Iris pigment epithelial cell (primary cell): ENCODE measurements at regions not wholly inside any gene's neighbourhood (a gene's known extent, or its start where the extent isn't known, plus 50 kb on each side); places are given as distances from the start of the nearest gene placed in this dataset.

Source experiments
- DNase-seq: peaks from one replicate; pipeline ENCODE4 v3.0.0-alpha.2; 2011; ENCODE audit warnings: low read depth

DNA sequence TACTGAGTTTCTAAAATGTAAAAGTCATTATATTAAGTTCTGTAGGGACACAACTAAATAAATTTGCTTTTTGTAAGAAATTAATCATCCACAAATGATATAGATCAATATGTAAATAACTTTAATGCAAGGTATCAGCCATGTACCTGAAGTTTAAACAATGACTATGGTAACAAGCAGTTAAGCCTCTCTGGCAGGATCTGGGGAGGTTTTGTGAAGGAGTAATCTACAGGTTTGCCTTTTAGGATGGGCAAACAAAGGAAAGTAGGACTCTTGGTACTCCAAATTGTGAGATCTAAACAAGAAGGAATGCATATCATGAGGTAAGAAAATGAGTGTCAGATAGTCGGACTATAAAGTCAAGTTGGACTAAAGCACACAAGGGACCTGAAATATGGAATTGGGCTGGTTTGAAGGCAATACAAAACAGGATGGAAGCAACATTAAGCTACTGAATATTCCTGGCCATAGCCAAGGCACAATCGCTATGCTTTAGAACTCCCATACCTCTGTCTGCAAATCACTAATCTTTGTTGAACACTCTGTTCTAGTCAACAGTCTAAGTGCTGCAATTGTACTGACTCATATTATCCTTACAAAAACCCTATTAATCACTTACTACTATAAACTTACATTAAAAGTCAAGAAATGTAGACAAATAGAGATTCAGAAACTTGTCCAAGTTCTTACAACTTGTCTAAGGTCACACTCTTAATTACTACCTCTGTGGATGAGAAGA is 412.8 kb downstream of the DIPK2A start:
- peak; percentile 22 for DNase-seq

- DNase-seq = peak; percentile 35
These were observed 419.2 kb downstream of the DIPK2A start for GRCh38 chr3:144390786-144391185.

GRCh38 chr3:144391236-144391635 is 419.6 kb downstream of the DIPK2A start:
- peak; percentile 3 for DNase-seq

DNA sequence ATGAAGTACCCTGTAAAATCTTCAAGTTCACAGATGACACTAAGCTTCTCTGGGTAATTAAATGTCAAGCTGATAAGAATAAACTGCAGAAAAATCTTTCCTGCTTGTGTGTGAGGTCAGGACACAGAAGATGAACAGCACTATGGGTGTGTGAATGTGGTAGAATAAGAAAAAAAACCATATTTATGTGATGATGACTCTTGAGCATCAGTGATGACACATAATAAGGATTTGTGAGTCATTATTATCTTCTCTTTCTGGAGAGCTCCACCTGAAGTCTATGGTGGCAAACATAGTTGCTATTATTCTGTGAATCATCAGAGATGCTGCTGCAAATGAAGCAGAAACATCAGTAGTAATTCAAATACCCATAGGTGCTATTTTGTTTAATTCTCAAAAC is 422.4 kb downstream of the DIPK2A start:
- DNase-seq = peak; percentile 34

DNA sequence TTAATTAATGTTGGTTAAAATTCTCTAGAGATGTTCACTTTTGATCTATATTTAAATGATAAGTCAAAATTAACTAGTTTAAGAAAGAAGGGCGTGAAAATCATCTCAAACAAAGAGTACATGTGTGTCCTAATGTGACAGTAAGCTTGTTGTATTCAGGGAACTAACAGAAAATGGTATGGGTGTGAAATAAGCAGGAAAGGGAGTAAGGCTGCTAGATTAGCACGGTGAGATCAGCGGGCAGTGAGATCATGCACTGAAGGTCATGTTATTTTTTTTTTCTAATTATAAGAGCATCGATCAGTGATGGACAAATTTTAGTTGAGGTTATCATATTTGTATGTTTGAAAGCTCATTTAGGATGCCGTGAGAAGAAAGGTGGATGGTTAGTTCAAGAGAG is 430.8 kb downstream of the DIPK2A start:
- no peak for DNase-seq

DNA sequence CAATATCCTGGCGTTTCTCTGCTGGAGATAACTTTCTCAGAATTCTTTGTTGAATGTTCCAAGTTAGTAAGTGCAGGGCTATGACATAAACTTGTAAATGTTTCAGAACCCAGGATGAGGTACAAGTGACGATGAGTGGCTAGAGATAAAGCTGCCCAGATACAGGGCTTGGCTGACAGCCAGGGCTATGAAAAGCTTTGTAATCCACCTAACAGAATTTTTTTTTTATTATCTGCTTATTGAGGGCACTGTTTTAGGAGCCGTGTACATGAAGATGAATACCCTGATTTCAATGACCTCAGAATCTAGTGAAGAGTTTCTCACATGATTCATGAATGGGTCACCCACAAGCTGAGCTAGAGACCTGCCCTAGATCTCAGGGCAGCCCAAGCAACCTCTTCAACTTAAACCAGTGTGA is 431.4 kb downstream of the DIPK2A start:
- DNase-seq = peak; percentile 35

DNA sequence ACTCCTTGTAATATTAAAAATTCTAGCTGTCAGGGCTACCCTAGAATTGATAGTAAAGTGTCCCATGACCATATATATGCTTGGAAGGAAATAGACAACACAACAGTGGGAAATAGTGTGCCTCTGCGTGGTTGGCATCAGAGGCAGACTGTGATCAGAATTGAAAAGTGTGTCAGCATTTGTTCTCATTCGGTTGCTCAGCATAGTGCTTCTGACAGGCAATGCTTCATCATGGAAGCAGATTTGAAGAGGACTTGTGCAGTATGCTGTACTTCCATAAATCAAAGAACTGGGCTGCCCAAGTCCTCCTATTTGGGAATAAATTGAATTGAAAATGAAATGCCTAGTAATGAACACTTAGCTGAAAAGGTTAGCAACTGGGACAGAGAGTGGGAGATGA is 435.7 kb downstream of the DIPK2A start:
- DNase-seq = no peak

DNA sequence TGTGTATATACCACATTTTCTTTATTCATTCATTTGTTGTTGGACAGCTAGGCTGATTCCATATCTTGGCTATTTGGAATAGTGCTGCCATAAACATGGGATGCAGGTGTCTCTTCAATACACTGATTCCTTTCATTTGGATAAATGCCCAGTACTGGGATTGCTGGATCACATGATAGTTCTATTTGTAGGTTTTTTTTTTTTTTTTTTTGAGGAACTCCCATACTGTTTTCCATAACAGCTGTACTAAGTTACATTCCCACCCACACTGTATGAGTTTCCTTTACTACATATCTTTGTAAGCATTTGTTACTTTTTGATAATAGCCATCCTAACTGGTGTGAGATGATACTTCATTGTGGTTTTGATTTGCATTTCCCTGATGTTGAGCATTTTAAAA is 437.7 kb downstream of the DIPK2A start:
- no peak for DNase-seq

DNA sequence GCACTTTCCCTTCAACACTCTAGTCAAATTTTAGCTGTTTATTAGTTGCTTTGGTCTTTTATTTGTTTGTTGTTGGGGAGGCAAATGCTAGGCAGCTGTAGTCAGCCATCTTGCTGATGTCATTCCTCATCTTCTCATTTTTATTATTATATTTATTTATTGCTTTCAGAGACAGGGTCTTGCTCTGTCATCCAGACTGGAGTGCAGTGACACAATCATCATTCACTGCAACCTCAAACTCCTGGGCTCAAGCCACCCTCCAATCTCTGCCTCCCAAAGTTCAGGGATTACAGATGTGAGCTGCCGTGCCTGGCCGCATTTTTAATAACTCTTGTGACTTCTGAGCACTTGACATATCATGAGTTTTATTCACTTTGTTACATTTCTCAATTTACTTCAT is 441.4 kb downstream of the DIPK2A start:
- DNase-seq = no peak

- no peak for DNase-seq
These were observed 443.9 kb downstream of the DIPK2A start for GRCh38 chr3:144415492-144415891.

GRCh38 chr3:144424606-144425005 is 453.0 kb downstream of the DIPK2A start:
- no peak for DNase-seq

DNA sequence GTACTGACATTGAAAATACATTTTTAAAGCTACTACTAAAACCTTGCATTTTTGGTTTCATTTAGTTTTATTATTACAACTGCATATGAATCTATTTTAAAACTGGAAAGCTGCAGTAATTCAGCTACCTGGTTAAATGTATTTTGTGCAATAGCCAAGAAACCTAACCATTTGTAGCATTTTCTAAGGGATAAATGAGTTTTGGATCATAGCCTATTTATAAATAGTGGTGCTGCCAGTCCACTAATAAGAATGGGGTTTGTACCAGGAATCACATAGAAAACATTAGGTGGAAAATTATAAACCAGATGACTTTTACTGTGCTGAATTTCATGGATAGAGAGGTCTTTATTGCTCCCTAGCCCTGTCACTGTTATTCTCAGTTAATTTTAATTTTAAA is 454.7 kb downstream of the DIPK2A start:
- DNase-seq = no peak

DNA sequence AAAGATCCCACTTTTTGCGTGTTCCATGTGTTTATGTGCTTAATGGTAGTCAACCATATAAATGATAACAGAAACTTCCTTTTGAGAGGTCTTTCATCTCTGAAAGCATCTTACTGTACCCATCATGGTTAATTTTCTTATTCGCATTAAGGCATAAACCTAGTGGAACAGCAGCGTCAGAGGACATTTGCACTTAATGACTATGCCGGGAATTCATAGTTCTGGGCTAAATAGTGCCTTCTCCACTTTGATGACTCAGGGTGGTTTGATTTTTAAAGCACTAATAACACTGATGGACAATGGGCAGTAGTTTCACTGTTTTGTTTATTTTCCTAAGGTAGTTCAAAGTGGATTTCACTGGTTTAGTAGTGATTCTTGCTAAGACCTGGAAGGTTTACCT is 455.3 kb downstream of the DIPK2A start:
- DNase-seq = no peak

DNA sequence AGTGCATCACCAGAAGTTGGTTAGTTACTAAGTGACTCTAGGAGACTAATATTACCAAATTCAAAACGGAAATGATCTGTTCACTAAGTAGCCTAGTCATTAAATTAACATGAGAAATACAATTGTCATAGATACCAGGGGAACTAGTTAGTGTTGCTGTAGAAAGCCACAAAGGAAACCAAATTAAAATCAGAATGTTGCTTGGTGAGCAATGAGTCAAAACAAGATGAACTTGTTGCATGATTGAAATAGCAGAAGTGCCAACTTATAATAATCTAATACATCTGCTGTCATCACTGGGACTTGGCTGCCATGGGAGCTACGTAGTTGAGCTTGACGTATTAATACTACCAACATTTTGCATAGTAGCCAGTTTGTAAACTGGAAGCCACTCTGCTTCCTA is 458.1 kb downstream of the DIPK2A start:
- no peak for DNase-seq

GRCh38 chr3:144431134-144431533 is 459.5 kb downstream of the DIPK2A start:
- no peak for DNase-seq

DNA sequence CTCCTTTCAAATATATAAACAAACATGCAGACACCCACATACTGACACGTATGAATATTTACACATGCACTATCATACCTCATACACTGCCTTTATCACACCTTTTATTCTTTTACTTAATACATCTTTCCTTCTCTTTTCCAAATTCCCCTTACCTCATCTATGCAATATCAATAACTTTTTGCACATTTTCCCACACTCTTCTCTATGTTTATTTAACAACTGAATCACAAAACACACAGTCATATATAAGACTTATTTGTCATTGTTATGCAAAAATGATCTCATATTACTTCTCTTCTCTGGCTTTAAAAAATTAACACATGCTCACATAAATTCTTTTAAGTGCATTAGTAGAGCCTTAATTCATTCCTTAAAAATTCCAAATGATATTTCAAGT is 461.4 kb downstream of the DIPK2A start:
- DNase-seq = no peak

- DNase-seq = peak; percentile 2
These were observed 466.4 kb downstream of the DIPK2A start for GRCh38 chr3:144437989-144438388.

GRCh38 chr3:144444061-144444460 is 472.4 kb downstream of the DIPK2A start:
- DNase-seq = no peak

- DNase-seq = no peak
These were observed 472.9 kb downstream of the DIPK2A start for GRCh38 chr3:144444546-144444945.

DNA sequence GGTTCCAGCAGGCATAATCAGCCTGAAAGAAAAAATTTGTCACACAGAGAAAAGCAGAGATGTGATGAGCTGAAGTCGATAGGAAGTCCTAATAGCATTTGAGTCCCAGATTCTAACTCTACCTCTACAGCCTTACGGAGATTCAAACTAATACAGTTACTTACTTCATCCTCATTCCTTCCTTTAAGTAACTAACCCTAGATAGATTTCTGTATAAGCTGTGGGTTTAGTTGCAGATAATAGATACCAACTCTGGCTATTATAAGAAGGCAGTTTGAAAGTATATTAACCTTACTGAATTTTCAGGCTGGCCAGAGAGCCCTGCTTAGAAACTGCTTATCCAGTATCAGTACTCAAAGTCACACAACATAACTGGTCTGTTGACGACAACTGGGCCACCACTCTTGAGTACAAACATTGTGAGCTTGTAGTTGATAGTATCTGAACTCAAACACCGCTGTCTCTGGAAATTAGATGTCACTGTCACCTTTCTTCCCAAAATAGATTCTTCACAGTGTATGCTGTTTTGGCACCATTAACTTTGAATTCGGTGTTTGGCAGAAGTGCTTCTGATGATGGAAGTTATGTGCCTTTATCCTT is 484.3 kb downstream of the DIPK2A start:
- DNase-seq = no peak

DNA sequence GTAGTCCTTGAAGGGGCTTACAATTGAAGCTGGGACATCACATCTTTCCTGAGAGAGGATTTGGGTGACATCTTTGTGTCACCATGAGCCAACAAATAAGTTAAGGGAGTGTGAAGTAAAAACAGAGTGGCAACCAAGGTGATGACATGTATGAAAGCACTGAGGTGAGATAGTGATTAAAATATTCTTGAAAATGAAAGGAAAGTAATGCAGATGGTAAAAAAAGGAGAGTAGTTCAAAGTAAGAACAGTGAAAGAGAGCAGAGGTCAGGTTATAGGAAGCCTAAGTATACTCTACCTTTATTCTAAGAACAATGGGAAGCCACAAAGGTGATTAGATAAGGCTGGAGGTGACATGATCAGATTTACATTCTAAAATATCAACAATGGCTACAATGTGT is 486.1 kb downstream of the DIPK2A start:
- no peak for DNase-seq

GRCh38 chr3:144458283-144458682 is 486.7 kb downstream of the DIPK2A start:
- DNase-seq = no peak

DNA sequence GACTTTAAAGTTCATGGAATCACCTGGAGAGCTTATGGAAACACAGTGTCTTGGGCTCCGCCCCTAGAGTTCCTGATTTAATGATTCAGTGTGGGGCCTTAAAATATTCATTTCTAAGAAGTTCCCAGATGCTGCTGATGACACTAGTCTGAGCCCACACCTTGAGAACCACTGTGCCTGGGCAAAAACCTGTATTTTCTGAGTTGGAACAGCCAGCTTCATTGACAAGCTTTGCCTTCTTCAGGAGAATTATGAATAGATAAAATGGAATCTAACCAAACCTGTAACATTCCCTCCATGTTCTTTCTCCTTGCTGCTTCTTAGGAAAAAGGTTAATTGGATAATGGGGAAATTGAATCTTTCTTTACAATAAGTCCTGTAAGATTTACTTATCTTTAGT is 490.7 kb downstream of the DIPK2A start:
- no peak for DNase-seq

GRCh38 chr3:144463911-144464310 is 492.3 kb downstream of the DIPK2A start:
- no peak for DNase-seq
